ENCODE measurements at regions not wholly inside any gene's neighbourhood (a gene's known extent, or its start where the extent isn't known, plus 50 kb on each side); places are given as distances from the start of the nearest gene placed in this dataset.

DNA sequence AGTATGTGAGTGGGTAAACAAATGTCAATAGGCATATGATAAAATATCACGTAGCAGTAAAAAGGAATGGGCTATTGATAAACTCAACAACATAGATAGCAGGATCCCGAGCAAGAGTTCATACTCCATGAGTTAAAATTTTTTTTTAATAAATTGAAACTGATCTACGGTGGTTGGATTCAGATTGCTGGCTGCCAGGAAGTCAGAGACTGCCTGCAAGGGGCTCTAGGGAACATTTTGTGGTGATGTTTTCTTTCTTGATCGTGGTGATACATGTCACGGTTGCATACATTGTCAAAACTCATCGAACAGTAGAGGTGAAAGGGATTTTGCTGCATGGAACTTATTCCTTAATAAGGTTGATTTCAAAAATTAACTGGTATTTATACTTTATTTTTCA is 62.6 kb upstream of the WNT7B start:
- DNase-seq (no peak), ATAC-seq (no peak)
- Histone ChIP-seq H3K36me3 (no peaks in the 10 kb centered on the region), H3K4me1 (peaks cover 53 to 56% of the 10 kb centered on the region in 2 donors), H3K4me3 (no peak overlapping the region), H3K27ac (peak overlapping the region; percentile 98 to 99 (median 99)), H3K9me3 (no peaks in the 10 kb centered on the region), H3K27me3 (no peaks in the 10 kb centered on the region)
- intact Hi-C loops (cut with DNase I; ENCODE audit: low total_unique reads): loop anchor here (10.0 kb wide), 1 partner anchor 715 kb away; no protein-coding TSS in a partner anchor
- in situ Hi-C loops (cut with MboI; ENCODE audit: low sequenced_read_pairs in 4 of 4): no loop called here
- TF ChIP-seq, protein P1, sequence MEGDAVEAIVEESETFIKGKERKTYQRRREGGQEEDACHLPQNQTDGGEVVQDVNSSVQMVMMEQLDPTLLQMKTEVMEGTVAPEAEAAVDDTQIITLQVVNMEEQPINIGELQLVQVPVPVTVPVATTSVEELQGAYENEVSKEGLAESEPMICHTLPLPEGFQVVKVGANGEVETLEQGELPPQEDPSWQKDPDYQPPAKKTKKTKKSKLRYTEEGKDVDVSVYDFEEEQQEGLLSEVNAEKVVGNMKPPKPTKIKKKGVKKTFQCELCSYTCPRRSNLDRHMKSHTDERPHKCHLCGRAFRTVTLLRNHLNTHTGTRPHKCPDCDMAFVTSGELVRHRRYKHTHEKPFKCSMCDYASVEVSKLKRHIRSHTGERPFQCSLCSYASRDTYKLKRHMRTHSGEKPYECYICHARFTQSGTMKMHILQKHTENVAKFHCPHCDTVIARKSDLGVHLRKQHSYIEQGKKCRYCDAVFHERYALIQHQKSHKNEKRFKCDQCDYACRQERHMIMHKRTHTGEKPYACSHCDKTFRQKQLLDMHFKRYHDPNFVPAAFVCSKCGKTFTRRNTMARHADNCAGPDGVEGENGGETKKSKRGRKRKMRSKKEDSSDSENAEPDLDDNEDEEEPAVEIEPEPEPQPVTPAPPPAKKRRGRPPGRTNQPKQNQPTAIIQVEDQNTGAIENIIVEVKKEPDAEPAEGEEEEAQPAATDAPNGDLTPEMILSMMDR (IDR thresholded peaks at IDR 0.05 in 4 of 5, conservative IDR thresholded peaks at IDR 0.05 in 1 of 5): no peak
- TF ChIP-seq POLR2A (IDR thresholded peaks at IDR 0.05): no peak

DNA sequence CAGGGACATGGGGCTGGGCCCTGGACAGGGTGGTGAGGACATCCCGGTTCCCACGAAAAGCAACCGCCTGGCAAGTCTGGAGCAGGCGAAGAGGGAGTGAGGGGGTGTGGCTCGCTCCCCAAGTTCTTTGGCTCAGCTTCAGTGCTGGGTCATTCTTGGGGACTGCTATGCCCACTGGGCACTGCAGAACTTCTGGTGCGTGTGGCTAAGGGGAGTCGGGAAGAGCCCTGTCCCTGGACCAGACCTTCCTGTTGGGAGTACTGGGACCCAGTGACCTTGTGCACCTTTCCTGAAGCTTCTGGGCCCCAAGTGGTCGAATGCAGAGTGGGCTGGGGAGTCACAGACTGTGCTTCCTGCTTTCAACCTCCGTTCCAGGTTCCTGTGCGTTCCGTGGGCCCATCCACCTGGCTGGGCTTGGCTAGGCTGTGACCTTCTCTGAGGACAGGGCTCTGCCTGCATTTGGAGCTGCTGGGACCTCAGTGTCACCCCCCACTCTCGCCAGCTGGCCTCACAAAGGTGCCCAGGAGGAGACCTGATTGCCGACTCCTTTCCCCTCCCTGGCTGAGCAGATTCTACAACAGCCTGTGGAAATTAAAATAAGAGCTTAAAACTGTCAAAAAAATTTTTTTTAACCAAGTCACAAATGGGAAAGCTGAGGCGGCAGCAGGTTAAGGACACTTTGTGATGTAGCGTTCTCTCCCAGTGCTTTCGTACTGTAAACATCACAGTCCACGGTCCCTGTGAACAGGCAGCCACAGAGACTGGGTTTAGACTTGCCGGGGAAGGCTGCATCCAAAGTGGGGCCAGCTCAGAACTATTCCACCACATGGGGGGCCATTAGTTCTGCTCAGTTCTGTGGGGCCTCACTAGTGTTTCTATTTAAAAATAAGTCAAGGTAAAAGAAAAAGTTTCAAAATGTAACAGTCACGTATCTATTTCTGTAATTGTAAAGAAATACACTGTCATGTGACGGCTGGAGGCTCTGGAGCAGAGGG is 63.8 kb upstream of the WNT7B start:
- DNase-seq (peak in 1 of 2 donors; percentile 60), ATAC-seq (no peak)
- peak overlapping the region; percentile 98 to 99 (median 99) for H3K27ac ChIP-seq
- in situ Hi-C loops (cut with MboI; ENCODE audit: low sequenced_read_pairs in 4 of 4): no loop called here
- H3K4me3 ChIP-seq: peak overlapping the region in 3 of 4 donors; percentile 4 to 20 (median 10)
- no peak for TF ChIP-seq POLR2A (IDR thresholded peaks at IDR 0.05)
- TF ChIP-seq, protein P1 (IDR thresholded peaks at IDR 0.05 in 4 of 5, conservative IDR thresholded peaks at IDR 0.05 in 1 of 5): no peak
- H3K9me3 ChIP-seq: no peaks in the 10 kb centered on the region
- no peaks in the 10 kb centered on the region for H3K36me3 ChIP-seq
- H3K27me3 ChIP-seq: no peaks in the 10 kb centered on the region
- intact Hi-C loops (cut with DNase I; ENCODE audit: low total_unique reads): no loop called here
- H3K4me1 ChIP-seq: peaks cover 49 to 51% of the 10 kb centered on the region in 2 donors

- no peak for ATAC-seq
- intact Hi-C loops (cut with DNase I; ENCODE audit: low total_unique reads): no loop called here
Observed at GRCh38 chr22:46041642-46042041, 64.7 kb upstream of the WNT7B start.

DNA sequence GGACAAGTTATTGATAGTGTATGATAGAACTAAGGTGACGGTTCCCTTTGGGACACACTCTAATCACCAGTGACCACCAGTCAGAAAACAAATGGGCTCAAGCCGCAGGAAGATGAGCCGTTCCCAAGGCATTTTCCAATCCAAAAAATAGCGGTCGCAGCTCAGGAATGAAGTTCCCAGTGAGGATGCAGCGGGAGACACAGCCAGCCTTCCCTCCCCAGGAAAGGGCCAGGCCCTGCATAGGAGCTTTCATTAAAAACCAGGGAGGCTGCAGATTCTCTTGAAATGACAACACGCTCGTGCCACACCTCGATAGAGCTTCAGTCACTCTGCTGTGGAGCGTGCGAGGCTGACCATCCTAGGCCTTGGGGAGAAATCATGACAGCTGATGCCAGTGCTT is 65.8 kb upstream of the WNT7B start:
- DNase-seq: peak in 1 of 2 donors; percentile 17
- peak overlapping the region in 2 of 4 donors; percentile 23 to 80 for H3K4me3 ChIP-seq

More at GRCh38 chr22:46041642-46042041, 64.7 kb upstream of the WNT7B start:
- Histone ChIP-seq H3K27ac (peak overlapping the region; percentile 98 to 99 (median 99)), H3K4me3 (peak overlapping the region in 2 of 4 donors; percentile 5 to 8), H3K9me3 (no peaks in the 10 kb centered on the region), H3K36me3 (no peaks in the 10 kb centered on the region), H3K27me3 (no peaks in the 10 kb centered on the region), H3K4me1 (peaks cover 54 to 55% of the 10 kb centered on the region in 2 donors)
- peak in 1 of 2 donors; percentile 29 for DNase-seq
- TF ChIP-seq, protein P1 (IDR thresholded peaks at IDR 0.05 in 4 of 5, conservative IDR thresholded peaks at IDR 0.05 in 1 of 5): no peak
- no peak for TF ChIP-seq POLR2A (IDR thresholded peaks at IDR 0.05)
- in situ Hi-C loops (cut with MboI; ENCODE audit: low sequenced_read_pairs in 4 of 4): no loop called here

More for the DNA sequence above, 65.8 kb upstream of the WNT7B start:
- in situ Hi-C loops (cut with MboI; ENCODE audit: low sequenced_read_pairs in 4 of 4): no loop called here
- no peaks in the 10 kb centered on the region for H3K36me3 ChIP-seq
- intact Hi-C loops (cut with DNase I; ENCODE audit: low total_unique reads): no loop called here
- no peaks in the 10 kb centered on the region for H3K9me3 ChIP-seq
- ATAC-seq: no peak
- H3K27me3 ChIP-seq: no peaks in the 10 kb centered on the region
- H3K27ac ChIP-seq: peak overlapping the region; percentile 98 to 99 (median 99)
- TF ChIP-seq, protein P1 (IDR thresholded peaks at IDR 0.05 in 4 of 5, conservative IDR thresholded peaks at IDR 0.05 in 1 of 5): no peak
- no peak for TF ChIP-seq POLR2A (IDR thresholded peaks at IDR 0.05)
- peaks cover 60 to 61% of the 10 kb centered on the region in 2 donors for H3K4me1 ChIP-seq
